T1000 (cell line): ENCODE measurements at regions not wholly inside any gene's neighbourhood (a gene's known extent, or its start where the extent isn't known, plus 50 kb on each side); places are given as distances from the start of the nearest gene placed in this dataset.
"Not testable (repeated sequence)": the region's sequence is repeated elsewhere in the genome, so short reads cannot be mapped to it uniquely, and the experiment has no call there.

Experiments
- DNase-seq: peaks from one replicate; lab custom pipeline; 2025; ENCODE audit warnings: mixed read lengths; lab: John Stamatoyannopoulos, UW

- no peak for DNase-seq
Measured at GRCh38 chr12:97984974-97985580, 522.5 kb downstream of the RMST start.

GRCh38 chr12:97985834-97986233 is 523.2 kb downstream of the RMST start:
- DNase-seq, result no peak

GRCh38 chr12:97988588-97988987 is 526.0 kb downstream of the RMST start:
- DNase-seq, result not testable (repeated sequence)

GRCh38 chr12:97989366-97989940 is 525.9 kb upstream of the TMPO start:
- DNase-seq, result no peak

- no peak for DNase-seq
Measured at GRCh38 chr12:97994746-97995484, 520.5 kb upstream of the TMPO start.

- DNase-seq, result no peak
Measured at GRCh38 chr12:97995559-97995958, 519.8 kb upstream of the TMPO start.

GRCh38 chr12:98001430-98001829 is 514.0 kb upstream of the TMPO start:
- DNase-seq, result no peak

GRCh38 chr12:98002887-98003493 is 512.4 kb upstream of the TMPO start:
- no peak for DNase-seq

GRCh38 chr12:98007963-98008362 is 507.4 kb upstream of the TMPO start:
- no peak for DNase-seq

- DNase-seq, result no peak
Measured at GRCh38 chr12:98013560-98013959, 501.8 kb upstream of the TMPO start.

GRCh38 chr12:98018836-98019235 is 496.6 kb upstream of the TMPO start:
- no peak for DNase-seq

- no peak for DNase-seq
Measured at GRCh38 chr12:98020376-98020775, 495.0 kb upstream of the TMPO start.

GRCh38 chr12:98022961-98023360 is 492.4 kb upstream of the TMPO start:
- DNase-seq, result no peak

GRCh38 chr12:98037401-98038140 is 477.8 kb upstream of the TMPO start:
- DNase-seq, result no peak

GRCh38 chr12:98042668-98043067 is 472.7 kb upstream of the TMPO start:
- DNase-seq, result no peak

GRCh38 chr12:98045395-98045794 is 470.0 kb upstream of the TMPO start:
- DNase-seq, result no peak

GRCh38 chr12:98048326-98048725 is 467.1 kb upstream of the TMPO start:
- no peak for DNase-seq

GRCh38 chr12:98053202-98053601 is 462.2 kb upstream of the TMPO start:
- DNase-seq, result no peak

GRCh38 chr12:98057701-98058100 is 457.7 kb upstream of the TMPO start:
- no peak for DNase-seq

- DNase-seq, result no peak
Measured at GRCh38 chr12:98058213-98058612, 457.2 kb upstream of the TMPO start.

- DNase-seq, result no peak
Measured at GRCh38 chr12:98058838-98059237, 456.6 kb upstream of the TMPO start.

GRCh38 chr12:98059659-98060343 is 455.6 kb upstream of the TMPO start:
- DNase-seq, result no peak
